Liver (tissue), 8 donors: ENCODE measurements at regions not wholly inside any gene's neighbourhood (a gene's known extent, or its start where the extent isn't known, plus 50 kb on each side); places are given as distances from the start of the nearest gene placed in this dataset.

Experiments
- DNase-seq: peaks from one replicate; pipeline ENCODE4 v3.0.0-alpha.2; 2017; ENCODE audit warnings: low spot score
- H3K27ac ChIP-seq, 2 donors: one replicate each; pipeline ENCODE4 v1.7.0; 2013; ENCODE audit warnings: inconsistent platforms in 2 of 2, low read length in 2 of 2, control low read depth in 1 of 2, low read depth in 1 of 2, mild to moderate bottlenecking in 1 of 2
- H3K27me3 ChIP-seq, 4 donors: one replicate each; pipeline versions ENCODE4 v1.6.1 to v1.7.0; 2013; ENCODE audit warnings: low read length in 3 of 4, inconsistent platforms in 1 of 4, mild to moderate bottlenecking in 1 of 4, moderate library complexity in 1 of 4; ENCODE audit not compliant: control insufficient read depth in 4 of 4, insufficient read depth in 4 of 4
- H3K36me3 ChIP-seq, 4 donors: one replicate each; pipeline versions ENCODE4 v1.6.1 to v1.7.0; 2013; ENCODE audit warnings: low read length in 3 of 4, mild to moderate bottlenecking in 3 of 4, low read depth in 1 of 4, moderate library complexity in 1 of 4; ENCODE audit not compliant: control insufficient read depth in 4 of 4, insufficient read depth in 3 of 4
- H3K4me1 ChIP-seq, 4 donors: one replicate each; pipeline versions ENCODE4 v1.6.1 to v1.7.0; 2013; ENCODE audit warnings: low read length in 3 of 4, mild to moderate bottlenecking in 3 of 4, moderate library complexity in 1 of 4; ENCODE audit not compliant: control insufficient read depth in 4 of 4, insufficient read depth in 4 of 4
- H3K4me3 ChIP-seq, 3 donors: one replicate each; pipeline versions ENCODE4 v1.6.1 to v1.7.0; 2013; ENCODE audit warnings: low read length in 3 of 3, control low read depth in 1 of 3, low read depth in 1 of 3, mild to moderate bottlenecking in 1 of 3
- H3K9ac ChIP-seq, 2 donors: one replicate each; pipeline ENCODE4 v1.7.0; 2013; ENCODE audit warnings: low read length in 2 of 2, mild to moderate bottlenecking in 2 of 2, moderate library complexity in 2 of 2, control low read depth in 1 of 2, low read depth in 1 of 2
- H3K9me3 ChIP-seq, 4 donors: one replicate each; pipeline versions ENCODE4 v1.6.1 to v1.7.0; 2013; ENCODE audit warnings: low read length in 3 of 4; ENCODE audit not compliant: control insufficient read depth in 4 of 4
- CTCF ChIP-seq: fragments of 150-350 bp; IDR thresholded peaks from 2 replicates; pipeline ENCODE4 v1.5.1; 2017; ENCODE audit warnings: improper control_type of control experiment, low read depth, low read length; ENCODE audit not compliant: missing input control
- EGR1 ChIP-seq, 2 donors: IDR thresholded peaks; 2 replicates each; pipeline ENCODE4 v1.6.1; 2016 to 2018; ENCODE audit warnings: antibody characterized with exemption in 2 of 2, low read depth in 2 of 2
- FOXA1 ChIP-seq: IDR thresholded peaks from 2 replicates; pipeline ENCODE4 v1.6.1; 2016; ENCODE audit warnings: antibody characterized with exemption
- FOXA2 ChIP-seq: IDR thresholded peaks from 2 replicates; pipeline ENCODE4 v1.6.1; 2016; ENCODE audit warnings: antibody characterized with exemption
- GABPA ChIP-seq, 2 donors: IDR thresholded peaks in 1 of 2; conservative IDR thresholded peaks in 1 of 2; 2 replicates each; pipeline ENCODE4 v1.6.1; 2016; ENCODE audit warnings: antibody characterized with exemption in 2 of 2, mild to moderate bottlenecking in 1 of 2, moderate library complexity in 1 of 2
- HNF4A ChIP-seq, 2 donors: conservative IDR thresholded peaks; 2 replicates each; pipeline ENCODE4 v1.6.1; 2016; ENCODE audit warnings: antibody characterized with exemption in 2 of 2, mild to moderate bottlenecking in 2 of 2
- HNF4G ChIP-seq: IDR thresholded peaks from 2 replicates; pipeline ENCODE4 v1.6.1; 2016; ENCODE audit warnings: antibody characterized with exemption
- JUND ChIP-seq, 2 donors: IDR thresholded peaks; 2 replicates each; pipeline ENCODE4 v1.6.1; 2016; ENCODE audit warnings: antibody characterized with exemption in 2 of 2
- MAX ChIP-seq: IDR thresholded peaks from 2 replicates; pipeline ENCODE4 v1.6.1; 2016; ENCODE audit warnings: antibody characterized with exemption
- NR2F2 ChIP-seq: IDR thresholded peaks from 2 replicates; pipeline ENCODE4 v1.6.1; 2016; ENCODE audit warnings: antibody characterized with exemption
- RAD21 ChIP-seq, 2 donors: IDR thresholded peaks; 2 replicates each; pipeline ENCODE4 v1.6.1; 2016; ENCODE audit warnings: antibody characterized with exemption in 2 of 2, mild to moderate bottlenecking in 2 of 2
- REST ChIP-seq: IDR thresholded peaks from 2 replicates; pipeline ENCODE4 v1.6.1; 2016; ENCODE audit warnings: antibody characterized with exemption, mild to moderate bottlenecking
- RXRA ChIP-seq, 2 donors: IDR thresholded peaks; 2 replicates each; pipeline ENCODE4 v1.6.1; 2017 to 2018; ENCODE audit warnings: antibody characterized with exemption in 2 of 2, mild to moderate bottlenecking in 1 of 2
- SP1 ChIP-seq: IDR thresholded peaks from 2 replicates; pipeline ENCODE4 v1.6.1; 2018; ENCODE audit warnings: antibody characterized with exemption, mild to moderate bottlenecking
- TAF1 ChIP-seq: conservative IDR thresholded peaks from 2 replicates; pipeline ENCODE4 v1.6.1; 2016; ENCODE audit warnings: antibody characterized with exemption, mild to moderate bottlenecking
- YY1 ChIP-seq: IDR thresholded peaks from 2 replicates; pipeline ENCODE4 v1.6.1; 2016; ENCODE audit warnings: antibody characterized with exemption, mild to moderate bottlenecking
- ZBTB33 ChIP-seq: IDR thresholded peaks from 2 replicates; pipeline ENCODE4 v1.6.1; 2016; ENCODE audit warnings: antibody characterized with exemption
- WGBS: extraction: QIAGEN DNeasy Blood & Tissue Kit; methylation state at CpG from one replicate; pipeline ENCODE4 v1.1.7; 2013; 5-methylcytosine and 5-hydroxymethylcytosine counted together
- donor health status: healthy.
- donor health status: healthy.
- donor health status: healthy.
- donor health status: healthy.
- donor health status: healthy.

GRCh38 chrX:9110808-9111207, 76.9 kb upstream of the FAM9B start:
- Histone ChIP-seq H3K27ac (no peak overlapping the region), H3K27me3 (no peaks in the 10 kb centered on the region), H3K9ac (no peak overlapping the region), H3K36me3 (no peaks in the 10 kb centered on the region), H3K4me3 (no peak overlapping the region), H3K9me3 (no peaks in the 10 kb centered on the region), H3K4me1 (no peaks in the 10 kb centered on the region)
- no peak for DNase-seq
- TF ChIP-seq GABPA (IDR thresholded peaks at IDR 0.05 in 1 of 2, conservative IDR thresholded peaks at IDR 0.05 in 1 of 2) (no peak), CTCF (no peak), RAD21 (IDR thresholded peaks at IDR 0.05) (no peak), TAF1 (no peak), FOXA2 (no peak), YY1 (no peak), REST (no peak), JUND (IDR thresholded peaks at IDR 0.05) (no peak)
- WGBS = 91% methylated on average over 5 of the region's 5 CpGs

GRCh38 chrX:9114245-9114644, 80.3 kb upstream of the FAM9B start:
- Histone ChIP-seq H3K27ac (no peak overlapping the region), H3K36me3 (no peaks in the 10 kb centered on the region), H3K4me3 (no peak overlapping the region), H3K9ac (no peak overlapping the region), H3K27me3 (no peaks in the 10 kb centered on the region), H3K4me1 (no peaks in the 10 kb centered on the region), H3K9me3 (no peaks in the 10 kb centered on the region)
- DNase-seq = no peak
- TF ChIP-seq RAD21 (IDR thresholded peaks at IDR 0.05) (peak; percentile 6 to 13), HNF4A (conservative IDR thresholded peaks at IDR 0.05) (peak; percentile 24 to 29), FOXA1 (no peak), MAX (no peak)
- 67% methylated on average over 2 of the region's 2 CpGs for WGBS

GRCh38 chrX:9117851-9118250, 83.9 kb upstream of the FAM9B start:
- Histone ChIP-seq H3K36me3 (no peaks in the 10 kb centered on the region), H3K4me3 (no peak overlapping the region), H3K9ac (no peak overlapping the region), H3K4me1 (no peaks in the 10 kb centered on the region), H3K27ac (no peak overlapping the region), H3K9me3 (no peaks in the 10 kb centered on the region), H3K27me3 (no peaks in the 10 kb centered on the region)
- 100% methylated on average over 1 of the region's 1 CpG for WGBS
- DNase-seq = no peak
- TF ChIP-seq ZBTB33 = no peak
- no peak for TF ChIP-seq NR2F2
- TF ChIP-seq HNF4G = no peak
- TF ChIP-seq RAD21 (IDR thresholded peaks at IDR 0.05) = no peak
- TF ChIP-seq JUND (IDR thresholded peaks at IDR 0.05) = no peak
- TF ChIP-seq YY1 = no peak
- no peak for TF ChIP-seq FOXA2
- TF ChIP-seq TAF1 = no peak
- no peak for TF ChIP-seq CTCF
- no peak for TF ChIP-seq SP1
- no peak for TF ChIP-seq MAX
- TF ChIP-seq GABPA (IDR thresholded peaks at IDR 0.05 in 1 of 2, conservative IDR thresholded peaks at IDR 0.05 in 1 of 2) = no peak
- TF ChIP-seq FOXA1 = no peak
- no peak for TF ChIP-seq EGR1 (IDR thresholded peaks at IDR 0.05; ENCODE audit: low read depth in 2 of 2)
- TF ChIP-seq RXRA (IDR thresholded peaks at IDR 0.05) = no peak
